ENCODE measurements at regions not wholly inside any gene's neighbourhood (a gene's known extent, or its start where the extent isn't known, plus 50 kb on each side); places are given as distances from the start of the nearest gene placed in this dataset.

- WGBS = 23% methylated on average over 3 of the region's 3 CpGs
- Histone ChIP-seq H3K9me3 (ENCODE audit: control insufficient read depth in 4 of 4, low read length in 3 of 4) (no peaks in the 10 kb centered on the region), H3K36me3 (ENCODE audit: control insufficient read depth in 4 of 4, insufficient read depth in 3 of 4, low read depth in 1 of 4, low read length in 3 of 4) (no peaks in the 10 kb centered on the region), H3K4me1 (ENCODE audit: control insufficient read depth in 4 of 4, insufficient read depth in 4 of 4, low read length in 3 of 4) (no peaks in the 10 kb centered on the region), H3K27ac (ENCODE audit: low read depth in 1 of 2, low read length in 2 of 2) (no peak overlapping the region), H3K27me3 (ENCODE audit: control insufficient read depth in 4 of 4, insufficient read depth in 4 of 4, low read length in 3 of 4) (no peaks in the 10 kb centered on the region), H3K9ac (ENCODE audit: low read depth in 1 of 2, low read length in 2 of 2) (no peak overlapping the region), H3K4me3 (ENCODE audit: low read depth in 1 of 3, low read length in 3 of 3) (no peak overlapping the region)
- DNase-seq (ENCODE audit: low spot score) = no peak
- TF ChIP-seq RAD21 (IDR thresholded peaks at IDR 0.05) = peak; percentile 60 to 77
- TF ChIP-seq MAX (IDR thresholded peaks at IDR 0.05) = no peak
- TF ChIP-seq CTCF (IDR thresholded peaks at IDR 0.05; ENCODE audit: low read depth, low read length, missing input control) = peak; percentile 36
- TF ChIP-seq RXRA (IDR thresholded peaks at IDR 0.05) = no peak
- TF ChIP-seq TAF1 (conservative IDR thresholded peaks at IDR 0.05) = no peak
These were observed 260.9 kb downstream of the GLUD2 start for GRCh38 chrX:121308276-121308805.

GRCh38 chrX:121310820-121311219, 263.4 kb downstream of the GLUD2 start:
- no peak overlapping the region for H3K27ac ChIP-seq (ENCODE audit: low read depth in 1 of 2, low read length in 2 of 2)
- TF ChIP-seq EGR1 (IDR thresholded peaks at IDR 0.05; ENCODE audit: low read depth in 2 of 2) = no peak
- TF ChIP-seq YY1 (IDR thresholded peaks at IDR 0.05) = no peak
- H3K36me3 ChIP-seq (ENCODE audit: control insufficient read depth in 4 of 4, insufficient read depth in 3 of 4, low read depth in 1 of 4, low read length in 3 of 4) = no peaks in the 10 kb centered on the region
- H3K9ac ChIP-seq (ENCODE audit: low read depth in 1 of 2, low read length in 2 of 2) = no peak overlapping the region
- 67% methylated on average over 2 of the region's 2 CpGs for WGBS
- no peaks in the 10 kb centered on the region for H3K4me1 ChIP-seq (ENCODE audit: control insufficient read depth in 4 of 4, insufficient read depth in 4 of 4, low read length in 3 of 4)
- H3K9me3 ChIP-seq (ENCODE audit: control insufficient read depth in 4 of 4, low read length in 3 of 4) = no peaks in the 10 kb centered on the region
- no peak overlapping the region for H3K4me3 ChIP-seq (ENCODE audit: low read depth in 1 of 3, low read length in 3 of 3)
- no peaks in the 10 kb centered on the region for H3K27me3 ChIP-seq (ENCODE audit: control insufficient read depth in 4 of 4, insufficient read depth in 4 of 4, low read length in 3 of 4)
- DNase-seq (ENCODE audit: low spot score) = no peak

DNA sequence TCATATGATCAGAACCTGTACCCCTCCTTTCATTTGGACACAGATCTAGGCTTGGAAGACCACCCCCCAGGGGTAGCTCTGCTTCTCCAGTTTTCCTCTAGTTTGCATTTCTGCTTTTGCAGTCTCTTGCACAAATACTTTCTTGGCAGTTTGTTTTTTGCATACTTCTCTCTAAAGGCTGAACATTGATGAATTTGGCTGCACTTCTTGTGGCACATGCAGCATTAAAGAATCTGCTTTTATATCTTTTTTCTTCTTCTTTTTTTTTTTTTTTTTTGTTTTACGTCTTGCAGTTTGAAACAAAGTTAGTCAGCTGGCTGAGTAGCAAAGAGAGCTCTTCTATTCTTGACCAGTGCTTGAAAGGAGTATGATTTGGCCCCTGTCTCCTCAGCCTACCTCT, 273.0 kb downstream of the GLUD2 start:
- WGBS = 95% methylated on average over 1 of the region's 1 CpG
- Histone ChIP-seq H3K4me3 (ENCODE audit: low read depth in 1 of 3, low read length in 3 of 3) (no peak overlapping the region), H3K27ac (ENCODE audit: low read depth in 1 of 2, low read length in 2 of 2) (no peak overlapping the region), H3K9ac (ENCODE audit: low read depth in 1 of 2, low read length in 2 of 2) (no peak overlapping the region), H3K27me3 (ENCODE audit: control insufficient read depth in 4 of 4, insufficient read depth in 4 of 4, low read length in 3 of 4) (peaks cover 0 to 2% (median 0%) of the 10 kb centered on the region in 4 donors), H3K36me3 (ENCODE audit: control insufficient read depth in 4 of 4, insufficient read depth in 3 of 4, low read depth in 1 of 4, low read length in 3 of 4) (no peaks in the 10 kb centered on the region), H3K4me1 (ENCODE audit: control insufficient read depth in 4 of 4, insufficient read depth in 4 of 4, low read length in 3 of 4) (no peaks in the 10 kb centered on the region), H3K9me3 (ENCODE audit: control insufficient read depth in 4 of 4, low read length in 3 of 4) (no peaks in the 10 kb centered on the region)
- TF ChIP-seq TAF1 (conservative IDR thresholded peaks at IDR 0.05) (no peak), JUND (IDR thresholded peaks at IDR 0.05) (no peak), HNF4G (IDR thresholded peaks at IDR 0.05) (no peak), CTCF (IDR thresholded peaks at IDR 0.05; ENCODE audit: low read depth, low read length, missing input control) (no peak), MAX (IDR thresholded peaks at IDR 0.05) (no peak), RXRA (IDR thresholded peaks at IDR 0.05) (no peak), NR2F2 (IDR thresholded peaks at IDR 0.05) (no peak), HNF4A (conservative IDR thresholded peaks at IDR 0.05) (no peak), EGR1 (IDR thresholded peaks at IDR 0.05; ENCODE audit: low read depth in 2 of 2) (no peak), YY1 (IDR thresholded peaks at IDR 0.05) (no peak), RAD21 (IDR thresholded peaks at IDR 0.05) (no peak), FOXA2 (IDR thresholded peaks at IDR 0.05) (no peak), ATF3 (IDR thresholded peaks at IDR 0.05) (no peak), ZBTB33 (IDR thresholded peaks at IDR 0.05) (no peak), SP1 (IDR thresholded peaks at IDR 0.05) (no peak), GABPA (IDR thresholded peaks at IDR 0.05 in 1 of 2, conservative IDR thresholded peaks at IDR 0.05 in 1 of 2) (no peak), FOXA1 (IDR thresholded peaks at IDR 0.05) (no peak)
- TF ChIP-seq, protein P1, sequence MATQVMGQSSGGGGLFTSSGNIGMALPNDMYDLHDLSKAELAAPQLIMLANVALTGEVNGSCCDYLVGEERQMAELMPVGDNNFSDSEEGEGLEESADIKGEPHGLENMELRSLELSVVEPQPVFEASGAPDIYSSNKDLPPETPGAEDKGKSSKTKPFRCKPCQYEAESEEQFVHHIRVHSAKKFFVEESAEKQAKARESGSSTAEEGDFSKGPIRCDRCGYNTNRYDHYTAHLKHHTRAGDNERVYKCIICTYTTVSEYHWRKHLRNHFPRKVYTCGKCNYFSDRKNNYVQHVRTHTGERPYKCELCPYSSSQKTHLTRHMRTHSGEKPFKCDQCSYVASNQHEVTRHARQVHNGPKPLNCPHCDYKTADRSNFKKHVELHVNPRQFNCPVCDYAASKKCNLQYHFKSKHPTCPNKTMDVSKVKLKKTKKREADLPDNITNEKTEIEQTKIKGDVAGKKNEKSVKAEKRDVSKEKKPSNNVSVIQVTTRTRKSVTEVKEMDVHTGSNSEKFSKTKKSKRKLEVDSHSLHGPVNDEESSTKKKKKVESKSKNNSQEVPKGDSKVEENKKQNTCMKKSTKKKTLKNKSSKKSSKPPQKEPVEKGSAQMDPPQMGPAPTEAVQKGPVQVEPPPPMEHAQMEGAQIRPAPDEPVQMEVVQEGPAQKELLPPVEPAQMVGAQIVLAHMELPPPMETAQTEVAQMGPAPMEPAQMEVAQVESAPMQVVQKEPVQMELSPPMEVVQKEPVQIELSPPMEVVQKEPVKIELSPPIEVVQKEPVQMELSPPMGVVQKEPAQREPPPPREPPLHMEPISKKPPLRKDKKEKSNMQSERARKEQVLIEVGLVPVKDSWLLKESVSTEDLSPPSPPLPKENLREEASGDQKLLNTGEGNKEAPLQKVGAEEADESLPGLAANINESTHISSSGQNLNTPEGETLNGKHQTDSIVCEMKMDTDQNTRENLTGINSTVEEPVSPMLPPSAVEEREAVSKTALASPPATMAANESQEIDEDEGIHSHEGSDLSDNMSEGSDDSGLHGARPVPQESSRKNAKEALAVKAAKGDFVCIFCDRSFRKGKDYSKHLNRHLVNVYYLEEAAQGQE (IDR thresholded peaks at IDR 0.05) = no peak
- no peak for DNase-seq (ENCODE audit: low spot score)
